ENCODE measurements at regions not wholly inside any gene's neighbourhood (a gene's known extent, or its start where the extent isn't known, plus 50 kb on each side); places are given as distances from the start of the nearest gene placed in this dataset.

GRCh38 chr2:51145761-51146160 is 113.8 kb upstream of the NRXN1 start:
- no peak for TF ChIP-seq CTCF (IDR thresholded peaks at IDR 0.05; ENCODE audit: low read depth, low read length)
- H3K4me3 ChIP-seq (ENCODE audit: low read depth, low read length) = no peak overlapping the region

GRCh38 chr2:51120754-51121280 is 88.9 kb upstream of the NRXN1 start:
- no peak for TF ChIP-seq CTCF (IDR thresholded peaks at IDR 0.05; ENCODE audit: low read depth, low read length)
- H3K4me3 ChIP-seq (ENCODE audit: low read depth, low read length) = no peak overlapping the region

- no peak overlapping the region for H3K4me3 ChIP-seq (ENCODE audit: low read depth, low read length)
- no peak for TF ChIP-seq CTCF (IDR thresholded peaks at IDR 0.05; ENCODE audit: low read depth, low read length)
Observed at GRCh38 chr2:51111532-51111931, 79.6 kb upstream of the NRXN1 start.

GRCh38 chr2:51108794-51109193 is 76.9 kb upstream of the NRXN1 start:
- H3K4me3 ChIP-seq (ENCODE audit: low read depth, low read length) = no peak overlapping the region
- TF ChIP-seq CTCF (IDR thresholded peaks at IDR 0.05; ENCODE audit: low read depth, low read length) = no peak

GRCh38 chr2:51107841-51108240 is 75.9 kb upstream of the NRXN1 start:
- no peak overlapping the region for H3K4me3 ChIP-seq (ENCODE audit: low read depth, low read length)
- TF ChIP-seq CTCF (IDR thresholded peaks at IDR 0.05; ENCODE audit: low read depth, low read length) = no peak

- H3K4me3 ChIP-seq (ENCODE audit: low read depth, low read length) = no peak overlapping the region
- TF ChIP-seq CTCF (IDR thresholded peaks at IDR 0.05; ENCODE audit: low read depth, low read length) = no peak
Observed at GRCh38 chr2:51105811-51106210, 73.9 kb upstream of the NRXN1 start.

GRCh38 chr2:51103205-51103604 is 71.3 kb upstream of the NRXN1 start:
- TF ChIP-seq CTCF (IDR thresholded peaks at IDR 0.05; ENCODE audit: low read depth, low read length) = no peak
- no peak overlapping the region for H3K4me3 ChIP-seq (ENCODE audit: low read depth, low read length)
